GM21381 (cell line): ENCODE measurements at regions not wholly inside any gene's neighbourhood (a gene's known extent, or its start where the extent isn't known, plus 50 kb on each side); places are given as distances from the start of the nearest gene placed in this dataset.

ENCODE experiments used
- ATAC-seq: cut with Tn5 transposase; IDR thresholded peaks from one replicate; pipeline ENCODE4 v1.9.1; 2021; ENCODE audit warnings: mild to moderate bottlenecking, moderate library complexity; ENCODE audit not compliant: unreplicated experiment

DNA sequence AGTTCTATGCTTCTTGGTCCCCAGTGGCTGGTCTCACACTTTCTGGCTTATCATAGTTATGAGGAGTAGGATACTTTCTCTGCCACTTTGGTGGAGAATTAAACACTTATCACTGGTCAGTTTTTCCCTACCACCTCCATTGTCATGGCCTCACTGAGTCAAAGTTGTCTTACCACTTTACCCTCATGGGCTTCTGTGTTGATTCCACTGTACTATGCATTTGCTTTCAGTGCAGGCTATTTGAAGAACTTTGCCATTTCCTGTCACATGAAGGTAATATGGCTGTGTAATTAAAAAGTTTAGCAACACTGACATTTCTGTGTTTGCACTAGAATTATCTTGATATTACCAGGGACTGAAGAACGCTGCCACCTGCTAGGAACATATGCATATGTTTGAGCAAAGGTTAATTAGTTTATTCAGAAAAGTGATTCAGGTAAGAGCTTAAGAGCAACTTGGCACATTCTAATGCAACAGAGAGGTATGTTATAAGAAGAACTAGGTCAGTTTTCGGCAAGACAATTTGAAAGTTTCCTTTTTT is 377.3 kb downstream of the PDCD6IP start:
- no peak for ATAC-seq

DNA sequence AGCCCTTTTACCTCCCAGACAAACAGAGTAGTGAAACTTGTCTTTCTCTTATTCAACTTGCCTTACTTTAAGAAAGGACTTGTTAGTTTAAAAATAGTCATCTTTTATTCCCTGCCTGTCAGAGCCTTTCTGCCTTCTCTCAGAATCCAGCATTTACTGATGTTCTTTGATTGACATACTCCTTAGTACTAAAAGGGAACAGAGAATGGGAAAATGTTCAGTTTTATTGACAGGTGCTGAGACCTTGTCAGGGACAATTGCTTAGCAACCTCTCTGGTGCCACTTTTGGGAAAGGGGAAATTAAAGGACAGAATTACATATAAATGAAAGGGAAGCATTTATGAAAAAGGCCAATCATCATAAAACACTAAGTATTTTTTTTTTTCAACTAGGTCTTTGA is 378.3 kb downstream of the PDCD6IP start:
- ATAC-seq: no peak

DNA sequence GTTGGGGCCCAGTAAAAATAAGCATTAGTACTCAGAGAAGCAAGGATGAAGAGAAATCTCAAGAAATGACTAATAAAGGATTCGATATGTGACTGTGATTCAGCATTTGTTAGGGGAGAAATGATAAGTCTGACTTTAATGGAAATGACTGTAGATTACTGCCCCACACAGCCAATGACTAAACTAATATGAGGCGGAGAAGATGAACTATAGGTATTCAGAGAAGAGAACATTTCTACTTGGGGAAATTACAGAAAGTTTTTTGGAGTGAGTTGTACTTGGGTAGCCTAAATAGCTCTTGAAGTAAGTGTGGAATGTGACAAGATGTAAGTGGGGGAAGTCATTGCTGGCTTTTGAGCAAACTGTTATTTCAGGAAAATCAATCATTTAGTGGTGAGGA is 380.0 kb downstream of the PDCD6IP start:
- ATAC-seq: peak; percentile 38

DNA sequence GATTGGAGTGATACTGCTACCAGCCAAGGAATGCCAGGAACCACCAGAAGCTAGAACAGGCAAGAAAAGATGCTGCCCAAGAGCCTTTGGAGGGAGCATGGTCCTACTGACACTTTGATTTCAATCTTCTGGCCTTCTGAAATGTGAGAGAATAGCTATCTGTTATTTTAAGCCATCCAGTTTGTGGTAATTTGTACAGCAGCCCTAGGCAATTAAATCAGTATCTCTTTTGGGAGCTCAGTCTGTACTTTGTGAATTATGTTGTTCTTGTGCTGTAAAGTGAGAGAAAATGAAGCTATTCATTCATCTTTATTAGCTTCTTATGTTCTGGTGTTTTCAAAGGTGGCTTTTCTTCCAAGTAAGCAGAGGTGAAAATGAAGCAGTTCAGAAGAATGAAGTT is 381.3 kb downstream of the PDCD6IP start:
- ATAC-seq: no peak

DNA sequence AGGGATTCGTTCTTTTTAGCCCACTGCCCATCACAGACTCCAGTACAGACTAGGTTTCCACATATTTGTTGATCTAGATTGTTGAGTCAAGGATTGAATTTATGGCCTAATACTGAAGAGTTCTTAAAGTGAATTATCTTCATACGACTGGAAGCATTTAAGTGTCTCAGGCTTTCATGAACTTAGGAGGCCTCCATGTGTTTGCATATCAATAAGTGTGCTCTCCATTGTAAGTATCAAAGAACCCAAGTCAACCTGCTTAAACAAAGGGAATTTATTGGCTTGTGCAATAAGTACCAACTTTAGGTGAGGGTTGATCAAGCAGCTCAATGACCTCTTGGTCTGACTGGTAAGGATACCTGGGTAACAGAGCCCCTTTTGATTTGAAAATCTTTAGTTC is 382.1 kb downstream of the PDCD6IP start:
- no peak for ATAC-seq

DNA sequence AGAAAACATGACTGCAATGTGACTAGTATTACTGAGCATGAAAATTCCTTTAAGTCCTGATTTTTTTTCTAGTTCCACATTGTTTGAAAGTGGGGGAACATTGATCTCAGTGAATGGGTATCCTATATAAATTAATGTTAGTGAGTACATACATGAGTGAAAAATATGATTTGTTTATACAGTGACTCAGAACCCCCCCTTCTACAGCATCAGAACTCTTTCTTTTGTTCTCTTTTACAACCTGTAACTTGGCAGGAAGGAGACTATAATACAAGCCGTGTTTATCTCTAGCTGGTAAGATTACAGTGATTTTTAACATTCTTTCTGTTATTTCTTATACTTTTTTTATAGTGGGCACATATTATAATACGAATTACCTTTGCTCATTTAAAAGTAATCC is 384.7 kb downstream of the PDCD6IP start:
- no peak for ATAC-seq

DNA sequence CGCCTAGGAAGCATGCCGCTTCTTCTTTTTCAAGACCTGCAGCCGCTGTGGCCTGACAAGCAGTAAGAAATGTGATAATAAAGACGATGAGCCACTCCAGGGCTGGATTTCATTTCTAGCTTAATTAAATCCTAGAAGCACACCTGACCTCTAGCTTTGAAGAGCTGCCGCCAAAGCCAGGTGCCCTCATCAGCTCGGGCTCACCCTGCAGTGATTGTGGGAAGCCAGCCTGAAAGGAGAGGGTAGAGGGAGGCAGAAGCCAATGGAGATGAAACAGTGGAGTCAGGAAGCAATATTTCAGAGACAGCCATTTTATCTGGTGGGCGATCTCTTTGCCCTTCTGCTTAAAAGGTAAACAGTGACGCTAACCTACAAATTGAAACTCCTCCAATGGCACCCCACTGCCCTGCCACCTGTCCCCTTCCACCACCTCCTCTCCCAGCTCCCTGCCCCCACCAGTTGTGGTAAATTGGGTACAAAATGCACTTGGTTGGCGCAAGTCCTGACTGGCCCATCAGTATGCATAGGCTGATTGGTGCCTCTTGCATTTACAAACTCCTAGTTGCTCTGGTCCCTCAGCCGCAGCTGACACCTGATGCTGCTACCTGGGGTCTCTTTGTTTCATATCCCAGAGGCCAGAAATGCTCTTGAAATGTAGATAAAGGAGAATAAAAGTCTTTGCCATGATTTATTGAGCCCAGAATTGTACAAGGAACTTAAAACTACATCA is 385.3 kb downstream of the PDCD6IP start:
- no peak for ATAC-seq

DNA sequence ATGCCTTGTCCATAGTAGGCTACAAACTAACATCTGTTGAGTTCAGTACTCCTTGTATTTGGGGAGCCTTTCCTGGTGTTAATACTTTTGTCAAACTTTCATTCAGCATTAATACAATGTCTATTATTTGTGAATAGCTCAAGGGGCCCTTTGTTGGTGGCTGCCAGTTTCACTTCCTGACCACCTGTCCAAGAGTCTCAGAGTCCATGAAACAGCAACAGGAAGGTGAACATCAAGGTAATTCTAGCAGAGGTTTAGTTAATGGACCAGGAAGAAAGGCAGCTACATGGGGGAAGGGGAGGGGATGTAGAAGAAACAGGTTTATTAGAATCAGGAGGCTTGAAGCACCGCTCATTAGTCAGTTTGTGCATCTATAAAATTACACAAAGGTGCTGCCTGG is 386.9 kb downstream of the PDCD6IP start:
- no peak for ATAC-seq

DNA sequence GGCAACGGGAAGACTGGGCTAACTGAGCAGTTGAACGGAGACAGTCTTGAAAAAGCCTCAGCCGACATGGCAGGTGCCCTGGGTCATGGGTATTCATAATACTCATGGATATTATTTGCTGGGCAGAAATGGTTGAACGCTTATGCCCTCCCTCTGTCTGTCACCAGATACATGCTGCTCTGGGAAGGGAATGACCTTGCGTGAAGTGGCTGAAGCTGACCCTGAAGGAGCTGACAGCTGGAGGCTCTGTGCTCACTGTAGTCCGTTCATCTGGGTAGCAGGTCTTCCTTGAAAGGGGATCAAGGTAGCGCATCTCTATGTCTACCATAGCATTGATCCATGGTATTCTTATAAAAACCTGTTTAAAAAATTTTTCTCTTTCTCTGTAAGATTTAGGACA is 390.7 kb downstream of the PDCD6IP start:
- ATAC-seq: no peak

DNA sequence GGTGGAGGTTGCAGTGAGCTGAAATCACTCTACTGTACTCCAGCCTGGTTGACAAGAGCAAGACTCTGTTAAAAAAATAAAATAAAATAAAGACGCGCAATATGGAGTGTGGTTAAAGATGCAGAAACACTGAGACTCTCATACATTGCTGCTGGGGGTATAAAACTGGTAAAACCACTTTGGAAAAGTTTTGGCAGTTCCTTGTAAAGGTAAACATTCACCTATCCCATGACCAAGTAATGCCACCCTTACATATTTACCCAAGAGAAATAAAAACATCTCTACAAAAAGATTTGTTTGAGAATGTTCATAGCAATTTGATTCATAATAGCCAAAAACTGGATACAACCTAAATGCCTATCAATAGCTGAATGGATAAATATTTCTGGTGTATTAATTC is 398.5 kb downstream of the PDCD6IP start:
- no peak for ATAC-seq

DNA sequence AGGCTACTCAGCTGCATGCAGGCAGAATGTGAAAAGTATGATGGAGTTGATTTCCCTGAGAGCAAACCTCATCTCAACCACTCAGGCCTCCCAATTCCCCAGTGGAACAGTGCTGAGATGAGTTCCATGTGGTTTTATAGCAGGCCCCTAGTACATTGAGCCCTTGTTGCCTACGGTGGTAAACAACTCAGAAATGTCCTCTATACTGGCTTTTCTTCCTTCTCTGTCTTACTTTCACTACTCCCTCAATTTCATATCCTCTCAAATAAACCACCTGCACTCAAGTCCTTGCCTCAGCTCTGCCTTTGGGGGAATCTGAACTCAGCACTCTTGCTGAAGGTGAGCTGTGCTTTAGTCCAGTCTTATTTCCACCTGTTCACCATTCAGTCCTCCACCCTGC is 399.9 kb downstream of the PDCD6IP start:
- ATAC-seq: no peak

DNA sequence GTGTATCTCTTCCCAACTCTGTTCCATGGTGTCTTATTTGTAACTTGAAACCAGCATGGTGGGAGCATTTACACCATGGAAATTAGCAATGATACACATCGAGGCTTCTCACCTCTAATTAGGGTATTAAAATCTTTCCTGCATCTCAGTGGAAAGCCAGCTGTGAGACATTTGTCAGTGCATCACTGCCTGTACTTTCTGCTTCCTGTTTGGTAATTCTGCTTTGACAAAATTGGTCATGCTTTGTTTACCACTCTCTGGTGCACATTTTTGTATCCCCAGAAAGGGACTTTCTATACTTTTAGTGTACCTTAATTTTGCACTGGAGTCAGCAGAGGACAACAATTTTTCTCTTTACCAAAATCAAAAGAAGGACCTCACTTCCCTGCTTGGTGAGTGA is 402.1 kb downstream of the PDCD6IP start:
- ATAC-seq: peak; percentile 67

DNA sequence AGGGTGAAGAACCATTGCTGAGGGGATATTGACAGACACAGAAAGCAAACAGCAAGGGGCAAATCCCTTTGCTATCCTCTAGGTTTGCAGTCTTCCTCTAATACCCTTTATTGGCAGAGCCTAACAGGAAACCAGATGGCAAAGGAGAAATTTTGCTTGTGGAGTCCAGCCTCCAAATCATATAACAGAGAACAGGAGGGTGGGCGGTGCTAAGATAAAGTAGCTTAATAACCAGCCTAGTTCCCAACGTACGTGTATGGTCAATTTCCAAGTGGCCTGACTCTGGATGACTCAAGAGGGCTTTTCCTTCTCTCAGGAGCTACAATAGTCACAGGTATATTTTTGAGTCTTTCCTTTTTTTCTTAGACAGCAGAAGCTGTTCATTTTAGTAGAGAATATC is 404.5 kb downstream of the PDCD6IP start:
- no peak for ATAC-seq

DNA sequence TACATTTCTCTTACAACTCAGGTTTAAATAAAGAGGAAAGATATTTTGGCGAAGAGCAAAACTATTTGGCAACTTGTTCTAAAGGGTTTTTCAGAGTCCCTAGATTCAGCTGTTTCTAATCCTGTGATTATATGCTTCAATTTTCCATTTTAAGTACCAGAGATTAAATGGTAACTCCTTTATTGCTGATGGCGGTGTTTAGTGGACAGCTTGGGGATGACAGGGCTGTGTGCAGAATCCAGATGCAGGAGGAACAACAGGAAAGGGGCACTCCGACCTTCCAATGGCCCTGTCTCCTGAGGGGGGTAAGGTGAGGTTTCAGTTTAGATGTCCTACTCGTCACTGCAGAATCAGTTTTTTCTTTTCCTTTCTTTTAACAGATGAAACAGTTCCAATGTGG is 405.0 kb downstream of the PDCD6IP start:
- no peak for ATAC-seq

DNA sequence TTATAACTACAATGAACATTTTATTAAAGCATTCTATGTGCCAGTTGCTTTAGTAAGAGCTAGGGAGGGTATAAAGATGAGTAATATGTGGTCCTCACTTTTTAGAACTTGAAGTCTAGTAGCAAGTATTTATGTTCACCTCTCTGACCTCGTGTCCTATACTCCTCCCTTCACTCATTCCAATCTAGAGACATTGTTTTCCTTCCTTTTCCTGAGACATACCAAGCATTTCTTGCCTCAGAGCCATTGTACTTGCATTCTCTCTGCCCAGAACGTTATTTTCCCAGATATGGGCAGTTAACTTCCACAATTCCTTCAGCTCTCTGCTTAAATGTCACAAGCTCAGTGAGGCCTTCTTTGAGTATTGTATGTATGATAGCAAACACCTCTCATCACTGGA is 408.6 kb downstream of the PDCD6IP start:
- no peak for ATAC-seq

DNA sequence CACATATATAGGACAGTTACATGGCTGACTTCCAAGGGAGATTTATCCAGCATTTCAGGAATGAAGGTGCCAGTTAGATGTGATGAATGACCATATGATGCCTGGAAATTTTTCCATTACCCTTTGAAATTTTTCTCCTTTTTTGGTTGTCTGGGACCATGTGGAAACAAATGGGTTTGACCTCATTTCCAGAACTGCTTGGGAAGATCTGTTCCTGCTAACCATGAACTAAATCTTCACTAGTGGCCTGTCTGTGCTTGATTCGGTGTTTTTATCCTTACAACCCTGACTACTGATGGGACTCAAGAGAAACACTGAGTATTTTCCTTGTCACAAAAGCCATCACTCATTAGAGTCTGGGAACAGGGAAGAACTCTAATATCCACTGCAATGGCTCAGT is 409.4 kb downstream of the PDCD6IP start:
- no peak for ATAC-seq

DNA sequence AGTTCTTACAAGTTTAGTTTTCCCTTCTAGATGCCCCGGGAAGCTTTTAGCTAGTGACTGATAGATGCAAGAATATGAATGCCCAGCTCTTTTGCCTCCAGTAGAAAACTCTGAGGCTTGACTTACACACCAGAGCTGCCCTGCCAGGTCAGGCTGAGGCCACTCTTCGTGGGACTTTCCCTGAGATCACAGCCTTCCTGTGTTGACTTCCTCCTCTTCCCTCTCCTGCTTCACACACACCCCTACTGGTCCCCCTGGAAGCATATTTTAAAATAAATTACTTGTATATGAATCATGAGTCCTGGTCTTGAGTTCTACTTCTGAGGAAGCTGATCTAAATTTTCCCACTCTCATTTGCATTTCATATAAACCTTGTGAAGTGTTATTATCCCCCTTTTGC is 413.7 kb downstream of the PDCD6IP start:
- no peak for ATAC-seq

DNA sequence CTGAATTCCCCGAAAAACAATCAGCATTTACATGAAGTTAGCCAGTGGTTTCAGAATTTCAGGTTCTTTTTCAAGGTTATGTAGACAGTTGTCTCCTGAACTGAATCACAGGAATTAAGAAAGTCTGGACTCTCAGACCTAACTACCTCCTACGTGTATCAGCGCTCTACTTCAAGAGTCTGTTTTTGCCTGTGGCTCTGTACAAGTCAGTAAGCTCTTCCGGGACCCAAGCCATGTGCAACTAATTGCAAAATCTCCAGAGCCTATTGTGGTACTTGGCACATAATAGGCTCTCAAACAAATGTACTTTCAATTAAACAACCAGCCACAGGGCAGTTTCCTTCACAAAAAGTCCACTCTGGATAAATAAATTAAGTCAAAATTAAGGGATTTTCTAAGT is 414.2 kb downstream of the PDCD6IP start:
- ATAC-seq: no peak

DNA sequence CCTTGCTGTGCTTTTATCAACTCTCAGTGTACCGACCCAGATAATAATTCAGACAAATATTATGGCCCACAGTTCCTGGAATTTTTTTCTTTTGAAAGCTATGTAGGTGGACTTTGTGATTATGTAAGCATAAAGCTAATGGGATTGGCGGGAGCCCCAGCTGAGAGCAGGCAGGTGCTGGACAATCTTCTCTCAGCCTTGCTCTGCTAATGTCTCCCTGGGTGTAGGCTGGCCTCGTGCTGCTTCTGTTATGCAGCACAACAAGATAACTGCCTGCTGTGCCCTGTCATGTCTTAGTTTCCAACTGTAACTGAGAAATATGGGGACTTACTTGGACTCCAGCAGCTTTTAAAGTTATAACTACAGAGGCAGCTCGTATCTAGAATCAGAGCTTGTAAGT is 415.0 kb downstream of the PDCD6IP start:
- ATAC-seq: no peak

DNA sequence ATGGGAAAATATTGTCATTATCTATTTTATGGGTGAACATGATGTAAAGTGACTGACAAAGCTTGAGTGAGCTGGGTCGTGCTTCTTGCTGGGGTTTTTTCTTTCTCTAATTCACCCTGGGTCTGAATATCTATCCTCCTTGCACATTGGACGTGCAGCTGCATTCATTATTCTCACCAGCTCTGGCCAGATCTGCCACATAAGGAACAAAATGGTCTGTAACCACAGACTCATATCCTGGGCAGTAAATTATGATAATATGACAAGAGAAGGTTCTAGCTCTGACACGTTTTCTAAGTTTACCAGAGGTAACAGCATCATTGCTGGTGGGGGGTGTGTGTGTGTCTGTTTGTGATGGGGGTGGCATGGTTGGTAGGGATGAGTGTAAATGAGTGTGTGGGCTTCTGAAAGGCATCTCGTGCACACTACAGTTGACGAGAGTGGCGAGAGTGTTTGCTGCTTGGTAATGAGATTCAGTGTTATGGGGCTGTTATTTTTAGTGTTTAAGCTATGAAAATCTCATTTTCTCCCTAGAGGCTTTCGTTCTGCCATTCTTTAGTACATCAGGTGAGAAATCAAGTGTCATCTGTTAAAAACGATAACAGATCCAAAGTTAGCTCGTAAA is 418.4 kb downstream of the PDCD6IP start:
- ATAC-seq: no peak

DNA sequence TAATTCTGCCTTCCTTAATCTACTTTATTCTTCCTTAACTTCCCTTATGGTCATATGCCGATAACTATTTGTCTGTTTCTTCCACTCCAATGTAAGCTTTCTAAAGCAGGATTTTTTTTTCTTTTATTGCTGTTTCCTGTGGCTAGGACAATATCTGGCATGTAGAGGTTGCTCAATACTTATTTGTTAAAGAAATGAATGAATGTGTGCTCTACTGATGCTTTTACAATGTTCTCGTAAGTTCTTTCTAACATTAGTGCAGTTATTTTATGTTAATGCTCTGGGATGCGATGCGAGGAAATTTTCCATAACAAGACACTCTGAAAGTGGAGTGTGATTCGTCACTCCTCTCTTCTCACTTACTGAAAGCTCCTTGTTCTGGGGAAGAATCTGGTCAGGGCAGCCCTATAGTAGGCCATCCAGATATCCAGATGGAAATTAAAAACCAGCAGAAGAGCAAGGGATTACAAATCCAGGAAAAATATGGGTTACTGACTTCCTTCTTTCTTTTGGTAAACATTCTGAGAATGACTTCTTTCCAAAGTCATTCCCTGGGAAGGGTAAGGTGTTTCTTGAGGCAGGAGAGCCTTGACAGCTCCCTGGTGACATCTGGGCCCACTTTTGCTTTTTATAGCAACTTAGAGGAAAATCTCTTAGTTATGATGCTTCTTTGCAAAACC is 420.4 kb downstream of the PDCD6IP start:
- no peak for ATAC-seq

DNA sequence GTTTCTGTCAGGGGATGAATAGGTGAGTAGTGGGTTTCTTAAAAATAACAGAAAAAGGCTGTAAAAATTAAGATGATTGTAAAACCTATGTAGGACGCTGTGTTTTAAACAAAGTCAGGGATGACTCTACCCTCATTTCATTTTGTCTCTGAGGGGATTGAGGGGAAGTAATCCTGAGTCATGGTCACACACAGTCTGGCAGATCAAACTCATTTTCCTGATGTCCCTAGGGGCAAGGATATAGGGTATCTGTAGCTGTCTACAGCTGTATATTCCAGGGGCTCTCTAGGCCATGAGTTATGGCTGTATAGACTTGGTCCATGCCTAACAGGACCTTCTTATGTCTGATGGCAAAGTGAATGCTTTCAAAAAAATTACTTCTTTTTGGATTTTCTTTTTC is 421.1 kb downstream of the PDCD6IP start:
- no peak for ATAC-seq
